GM12865 (cell line): ENCODE measurements at regions not wholly inside any gene's neighbourhood (a gene's known extent, or its start where the extent isn't known, plus 50 kb on each side); places are given as distances from the start of the nearest gene placed in this dataset.

ENCODE experiments used
- DNase-seq: peaks from one replicate; pipeline ENCODE4 v3.0.0; 2010; ENCODE audit warnings: low read depth
- H3K4me3 ChIP-seq: 2 replicates; pipeline ENCODE4 v1.5.1; 2011; ENCODE audit warnings: mild to moderate bottlenecking, low read depth, low read length, control low read depth
- CTCF ChIP-seq: IDR thresholded peaks from 2 replicates; pipeline ENCODE4 v1.5.1; 2011; ENCODE audit warnings: low read length, control low read depth, low read depth, inconsistent platforms; ENCODE audit not compliant: insufficient read depth; ENCODE audit errors: missing control alignments

DNA sequence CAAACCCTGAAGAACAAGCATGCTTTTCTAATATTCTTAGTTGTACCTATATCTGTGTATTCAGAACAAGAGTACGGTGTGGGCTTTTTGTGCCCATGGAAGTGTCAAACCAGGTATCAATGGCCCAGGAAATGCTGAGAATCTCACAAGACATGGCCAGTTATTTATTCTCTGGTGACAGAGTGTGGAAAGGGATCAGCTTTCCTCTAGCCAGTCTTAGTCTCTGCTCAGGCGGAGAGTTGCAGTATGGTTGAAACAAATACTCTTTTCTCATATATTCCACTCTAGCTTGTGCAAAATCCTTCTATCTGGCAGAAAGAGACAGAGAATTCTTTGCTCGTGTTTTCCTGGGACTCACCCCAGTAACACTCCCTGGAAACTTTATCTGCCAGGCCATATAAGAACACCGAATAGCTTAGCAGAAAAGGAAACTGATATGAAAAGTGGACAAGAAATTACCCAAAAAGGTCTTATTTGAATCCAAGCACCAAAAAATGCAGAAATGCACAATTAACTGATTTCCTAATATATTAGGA lies 173.3 kb upstream of the RSPO3 start:
- no peak overlapping the region for H3K4me3 ChIP-seq
- no peak for TF ChIP-seq CTCF
- DNase-seq: no peak

- TF ChIP-seq CTCF: no peak
- no peak for DNase-seq
- no peak overlapping the region for H3K4me3 ChIP-seq
Observed at GRCh38 chr6:126945812-126946360, 172.6 kb upstream of the RSPO3 start.

- no peak for DNase-seq
- no peak overlapping the region for H3K4me3 ChIP-seq
- TF ChIP-seq CTCF: no peak
Observed at GRCh38 chr6:126947070-126947469, 171.4 kb upstream of the RSPO3 start.

DNA sequence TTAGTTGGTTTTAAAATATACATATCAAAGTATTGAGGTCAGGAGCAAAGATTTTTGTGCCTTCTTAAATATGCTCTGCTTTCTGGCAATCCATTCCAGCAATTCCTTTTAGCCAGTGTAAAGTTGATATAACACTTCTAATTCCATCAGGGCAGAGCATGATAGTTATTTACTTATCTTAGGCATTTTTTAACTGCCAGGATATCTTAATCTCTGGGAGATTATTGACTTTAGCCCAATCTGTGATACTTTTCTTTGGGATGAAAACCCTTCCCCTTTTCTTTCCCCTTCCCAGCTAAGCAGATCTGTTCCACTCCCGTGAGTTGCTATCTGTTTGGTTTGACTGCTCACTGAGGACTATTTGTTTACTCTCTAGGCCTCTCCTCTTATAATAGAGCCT lies 168.7 kb upstream of the RSPO3 start:
- DNase-seq: no peak
- H3K4me3 ChIP-seq: no peak overlapping the region
- no peak for TF ChIP-seq CTCF

- no peak for TF ChIP-seq CTCF
- DNase-seq: no peak
Observed at GRCh38 chr6:126955621-126956020, 162.8 kb upstream of the RSPO3 start.

DNA sequence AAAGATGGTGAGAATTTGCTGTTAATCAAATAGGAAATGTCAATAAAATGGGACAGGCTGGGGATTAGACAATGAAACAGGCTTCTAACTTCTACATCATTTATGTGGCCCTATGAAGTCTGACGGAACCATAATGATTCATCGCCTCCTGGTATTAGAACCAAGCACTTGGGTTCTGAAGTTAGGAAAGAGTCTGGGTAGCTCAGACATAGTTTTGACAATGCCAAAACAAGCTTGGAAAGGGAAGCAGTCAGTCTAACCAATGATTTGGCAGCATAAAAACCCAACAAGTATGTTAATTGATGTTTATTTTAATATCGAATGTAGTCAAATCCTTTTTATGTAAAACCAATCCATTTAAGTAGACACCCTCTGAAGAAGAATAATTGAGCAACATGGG lies 160.8 kb upstream of the RSPO3 start:
- DNase-seq: no peak
- H3K4me3 ChIP-seq: no peak overlapping the region
- no peak for TF ChIP-seq CTCF

More at GRCh38 chr6:126955621-126956020, 162.8 kb upstream of the RSPO3 start:
- no peak overlapping the region for H3K4me3 ChIP-seq

DNA sequence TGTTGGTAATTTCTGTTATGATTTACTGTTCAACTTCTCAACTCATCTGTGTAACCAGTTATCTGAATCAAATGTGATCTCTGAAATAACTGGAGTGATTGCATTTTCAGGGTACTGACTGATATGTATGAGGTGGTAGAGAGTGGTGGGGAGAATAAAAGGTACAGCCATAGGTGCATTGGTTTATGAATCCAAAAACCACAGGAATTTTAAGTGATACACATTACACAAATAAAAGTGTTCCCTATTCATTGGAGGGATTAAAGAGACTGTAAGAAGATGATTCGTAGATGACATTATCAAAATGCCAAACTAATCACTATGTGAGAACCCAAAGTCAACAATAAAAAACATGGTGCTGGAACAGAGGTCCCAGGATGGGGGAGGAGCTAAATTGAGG lies 158.7 kb upstream of the RSPO3 start:
- TF ChIP-seq CTCF: no peak
- H3K4me3 ChIP-seq: no peak overlapping the region
- DNase-seq: no peak
